K562 (cell line): ENCODE measurements at regions not wholly inside any gene's neighbourhood (a gene's known extent, or its start where the extent isn't known, plus 50 kb on each side); places are given as distances from the start of the nearest gene placed in this dataset.

Experiments
- DPF2 ChIP-seq: fragments of 450-650 bp; IDR thresholded peaks from 2 replicates; pipeline ENCODE4 v1.6.1; 2016
- GTF2F1 ChIP-seq: IDR thresholded peaks from 2 replicates; pipeline ENCODE4 v1.6.1; 2011; ENCODE audit warnings: low read depth, low read length, improper control_type of control experiment
- NFRKB ChIP-seq: fragments of 450-650 bp; IDR thresholded peaks from 2 replicates; pipeline ENCODE4 v1.6.1; 2016; ENCODE audit warnings: low read depth
- POLR2A ChIP-seq: fragments of 450-650 bp; conservative IDR thresholded peaks from 2 replicates; pipeline ENCODE4 v1.6.1; 2016
- POLR3A ChIP-seq: IDR thresholded peaks from 2 replicates; pipeline ENCODE4 v1.6.1; 2011; ENCODE audit warnings: borderline replicate concordance, mild to moderate bottlenecking, moderate library complexity; ENCODE audit not compliant: insufficient read length, insufficient read depth; ENCODE audit errors: extremely low read depth
- PRMT5 ChIP-seq: sonication (generic); formaldehyde crosslinking; IDR thresholded peaks from 2 replicates; pipeline ENCODE4 v1.5.0; 2020; ENCODE audit warnings: missing genetic modification reagents
- U2AF1 ChIP-seq: fragments of 200-400 bp; formaldehyde crosslinking; optimal IDR thresholded peaks from 2 replicates; pipeline ENCODE3; 2017; ENCODE audit warnings: mild to moderate bottlenecking, low read depth, low read length, moderate library complexity
- ZNF124 ChIP-seq: sonication (generic); formaldehyde crosslinking; IDR thresholded peaks from 2 replicates; pipeline ENCODE4 v1.8.1; 2022; ENCODE audit warnings: missing genetic modification reagents
- TF ChIP-seq, protein P1 (sequence below): fragments of 200-800 bp; sonication (Bioruptor generic); IDR thresholded peaks from 2 replicates; pipeline ENCODE4 v1.6.1; 2016; ENCODE audit warnings: missing genetic modification characterization, missing compliant biosample characterization
- TF ChIP-seq, protein P2 (sequence below): sonication (generic); formaldehyde crosslinking; IDR thresholded peaks from 2 replicates; pipeline ENCODE4 v1.8.0; 2022; ENCODE audit warnings: mild to moderate bottlenecking, missing genetic modification reagents, borderline replicate concordance

GRCh38 chr7:67743501-67743900, 746.9 kb downstream of the TYW1 start (continued):
- TF ChIP-seq, protein P1, sequence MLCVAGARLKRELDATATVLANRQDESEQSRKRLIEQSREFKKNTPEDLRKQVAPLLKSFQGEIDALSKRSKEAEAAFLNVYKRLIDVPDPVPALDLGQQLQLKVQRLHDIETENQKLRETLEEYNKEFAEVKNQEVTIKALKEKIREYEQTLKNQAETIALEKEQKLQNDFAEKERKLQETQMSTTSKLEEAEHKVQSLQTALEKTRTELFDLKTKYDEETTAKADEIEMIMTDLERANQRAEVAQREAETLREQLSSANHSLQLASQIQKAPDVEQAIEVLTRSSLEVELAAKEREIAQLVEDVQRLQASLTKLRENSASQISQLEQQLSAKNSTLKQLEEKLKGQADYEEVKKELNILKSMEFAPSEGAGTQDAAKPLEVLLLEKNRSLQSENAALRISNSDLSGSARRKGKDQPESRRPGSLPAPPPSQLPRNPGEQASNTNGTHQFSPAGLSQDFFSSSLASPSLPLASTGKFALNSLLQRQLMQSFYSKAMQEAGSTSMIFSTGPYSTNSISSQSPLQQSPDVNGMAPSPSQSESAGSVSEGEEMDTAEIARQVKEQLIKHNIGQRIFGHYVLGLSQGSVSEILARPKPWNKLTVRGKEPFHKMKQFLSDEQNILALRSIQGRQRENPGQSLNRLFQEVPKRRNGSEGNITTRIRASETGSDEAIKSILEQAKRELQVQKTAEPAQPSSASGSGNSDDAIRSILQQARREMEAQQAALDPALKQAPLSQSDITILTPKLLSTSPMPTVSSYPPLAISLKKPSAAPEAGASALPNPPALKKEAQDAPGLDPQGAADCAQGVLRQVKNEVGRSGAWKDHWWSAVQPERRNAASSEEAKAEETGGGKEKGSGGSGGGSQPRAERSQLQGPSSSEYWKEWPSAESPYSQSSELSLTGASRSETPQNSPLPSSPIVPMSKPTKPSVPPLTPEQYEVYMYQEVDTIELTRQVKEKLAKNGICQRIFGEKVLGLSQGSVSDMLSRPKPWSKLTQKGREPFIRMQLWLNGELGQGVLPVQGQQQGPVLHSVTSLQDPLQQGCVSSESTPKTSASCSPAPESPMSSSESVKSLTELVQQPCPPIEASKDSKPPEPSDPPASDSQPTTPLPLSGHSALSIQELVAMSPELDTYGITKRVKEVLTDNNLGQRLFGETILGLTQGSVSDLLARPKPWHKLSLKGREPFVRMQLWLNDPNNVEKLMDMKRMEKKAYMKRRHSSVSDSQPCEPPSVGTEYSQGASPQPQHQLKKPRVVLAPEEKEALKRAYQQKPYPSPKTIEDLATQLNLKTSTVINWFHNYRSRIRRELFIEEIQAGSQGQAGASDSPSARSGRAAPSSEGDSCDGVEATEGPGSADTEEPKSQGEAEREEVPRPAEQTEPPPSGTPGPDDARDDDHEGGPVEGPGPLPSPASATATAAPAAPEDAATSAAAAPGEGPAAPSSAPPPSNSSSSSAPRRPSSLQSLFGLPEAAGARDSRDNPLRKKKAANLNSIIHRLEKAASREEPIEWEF (CRISPR knock-in tag) = no peak
- TF ChIP-seq POLR3A = no peak
- no peak for TF ChIP-seq NFRKB
- no peak for TF ChIP-seq POLR2A
- TF ChIP-seq PRMT5 = no peak
- TF ChIP-seq DPF2 = no peak
- no peak for TF ChIP-seq GTF2F1
- TF ChIP-seq, protein P2, sequence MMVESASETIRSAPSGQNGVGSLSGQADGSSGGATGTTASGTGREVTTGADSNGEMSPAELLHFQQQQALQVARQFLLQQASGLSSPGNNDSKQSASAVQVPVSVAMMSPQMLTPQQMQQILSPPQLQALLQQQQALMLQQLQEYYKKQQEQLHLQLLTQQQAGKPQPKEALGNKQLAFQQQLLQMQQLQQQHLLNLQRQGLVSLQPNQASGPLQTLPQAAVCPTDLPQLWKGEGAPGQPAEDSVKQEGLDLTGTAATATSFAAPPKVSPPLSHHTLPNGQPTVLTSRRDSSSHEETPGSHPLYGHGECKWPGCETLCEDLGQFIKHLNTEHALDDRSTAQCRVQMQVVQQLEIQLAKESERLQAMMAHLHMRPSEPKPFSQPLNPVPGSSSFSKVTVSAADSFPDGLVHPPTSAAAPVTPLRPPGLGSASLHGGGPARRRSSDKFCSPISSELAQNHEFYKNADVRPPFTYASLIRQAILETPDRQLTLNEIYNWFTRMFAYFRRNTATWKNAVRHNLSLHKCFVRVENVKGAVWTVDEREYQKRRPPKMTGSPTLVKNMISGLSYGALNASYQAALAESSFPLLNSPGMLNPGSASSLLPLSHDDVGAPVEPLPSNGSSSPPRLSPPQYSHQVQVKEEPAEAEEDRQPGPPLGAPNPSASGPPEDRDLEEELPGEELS (CRISPR knock-in tag) = no peak
- TF ChIP-seq U2AF1 = no peak
- no peak for TF ChIP-seq ZNF124 (CRISPR knock-in tag)
- TF ChIP-seq, all 486 proteins: peak for 0
